GM18873 (cell line): ENCODE measurements at regions not wholly inside any gene's neighbourhood (a gene's known extent, or its start where the extent isn't known, plus 50 kb on each side); places are given as distances from the start of the nearest gene placed in this dataset.

Experiments used
- ATAC-seq: cut with Tn5 transposase; IDR thresholded peaks from one replicate; pipeline ENCODE4 v1.9.1; 2021; ENCODE audit warnings: mild to moderate bottlenecking, moderate library complexity, moderate number of reproducible peaks; ENCODE audit not compliant: unreplicated experiment, low FRiP score

DNA sequence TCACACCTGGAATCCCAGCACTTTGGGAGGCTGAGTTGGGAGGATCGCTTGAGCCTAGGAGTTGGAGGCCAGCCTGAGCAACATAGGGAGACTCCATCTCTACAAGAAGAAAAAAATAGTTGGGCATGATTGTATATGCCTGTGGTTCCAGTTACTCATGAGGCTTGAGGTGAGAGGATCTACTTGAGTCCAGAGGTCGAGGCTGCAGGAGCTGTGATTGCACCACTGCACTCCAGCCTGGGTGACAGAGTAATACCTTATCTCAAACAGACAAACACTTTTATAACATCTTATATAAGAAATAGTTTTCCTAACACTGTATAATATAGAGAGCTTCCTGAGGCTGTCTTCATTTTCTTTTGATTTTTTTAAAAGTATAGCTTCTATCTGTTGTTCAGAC lies 448.4 kb upstream of the COBL start:
- no peak for ATAC-seq

DNA sequence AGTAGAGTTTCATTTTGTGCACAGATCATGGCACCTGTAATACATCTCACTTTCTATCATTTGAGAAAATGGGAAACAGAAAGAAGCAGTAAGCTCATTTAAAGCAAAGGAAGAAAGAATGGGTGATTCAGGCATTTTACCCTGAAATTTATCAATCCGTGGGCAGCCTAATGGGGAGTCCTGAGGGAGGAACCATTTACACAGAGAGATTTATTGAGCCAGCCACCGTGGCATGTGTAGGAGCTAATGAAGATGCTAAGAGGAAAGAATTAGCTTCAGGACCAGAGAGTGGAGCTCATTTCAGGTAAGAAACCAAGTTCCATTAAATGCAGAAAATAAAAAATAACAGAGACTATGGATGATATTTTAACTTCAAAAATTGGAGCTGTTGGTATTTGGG lies 443.4 kb upstream of the COBL start:
- ATAC-seq, result no peak

DNA sequence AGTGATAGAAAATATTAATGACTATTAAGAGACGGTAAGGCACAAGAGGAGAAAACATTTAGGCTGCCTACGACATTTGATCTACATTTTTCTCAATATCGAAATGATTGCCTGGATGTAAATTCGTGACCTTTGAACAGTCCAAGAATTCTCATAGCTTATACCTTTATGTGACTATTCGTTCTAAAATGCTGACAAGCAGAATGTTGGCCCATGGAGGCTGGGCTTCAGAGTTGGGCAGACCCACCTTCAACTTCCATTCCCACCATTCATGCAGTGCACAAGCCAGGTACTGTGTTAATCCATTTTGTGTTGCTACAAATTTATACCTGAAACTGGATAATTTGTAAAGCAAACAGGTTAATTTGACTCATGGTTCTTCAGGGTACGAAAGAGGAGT lies 441.4 kb upstream of the COBL start:
- ATAC-seq, result no peak

DNA sequence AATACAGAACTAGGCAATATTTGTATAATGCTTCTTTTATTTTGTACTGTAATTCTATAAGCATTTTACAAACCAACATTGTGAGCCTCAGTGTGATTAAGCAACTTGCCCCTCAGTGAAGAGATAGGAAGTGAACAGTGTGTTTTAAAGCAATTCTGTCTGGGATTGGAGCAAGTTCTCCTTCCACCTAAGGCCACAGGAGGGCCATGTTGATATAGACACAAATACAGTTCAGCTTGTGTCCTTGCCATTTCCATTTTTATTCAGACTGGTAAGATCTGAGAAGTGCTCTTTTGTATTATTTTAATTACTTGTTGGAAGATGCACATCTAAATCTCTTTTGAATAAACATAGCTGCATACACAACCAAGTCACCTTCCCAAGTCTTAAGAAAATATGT lies 416.3 kb upstream of the COBL start:
- ATAC-seq, result no peak

DNA sequence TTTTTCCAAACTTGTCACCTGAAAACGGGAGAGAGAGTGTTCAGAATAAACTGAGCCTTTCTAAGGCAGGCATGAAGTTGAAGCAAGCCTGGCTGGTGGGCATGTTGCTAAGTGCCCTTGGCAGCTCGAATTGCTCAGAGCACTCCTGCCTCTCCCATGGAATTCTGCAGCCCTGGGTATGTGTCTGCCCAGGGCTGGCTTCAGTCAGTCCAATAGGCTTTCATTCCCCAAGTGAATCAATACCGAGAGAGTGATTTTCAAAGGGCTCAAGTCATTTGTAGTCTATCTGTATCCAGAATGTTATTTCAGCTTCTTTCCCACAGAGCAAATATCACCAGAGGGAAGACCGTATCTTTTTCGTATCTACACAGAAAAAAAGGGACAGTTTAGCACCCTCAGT lies 415.5 kb upstream of the COBL start:
- ATAC-seq, result no peak

DNA sequence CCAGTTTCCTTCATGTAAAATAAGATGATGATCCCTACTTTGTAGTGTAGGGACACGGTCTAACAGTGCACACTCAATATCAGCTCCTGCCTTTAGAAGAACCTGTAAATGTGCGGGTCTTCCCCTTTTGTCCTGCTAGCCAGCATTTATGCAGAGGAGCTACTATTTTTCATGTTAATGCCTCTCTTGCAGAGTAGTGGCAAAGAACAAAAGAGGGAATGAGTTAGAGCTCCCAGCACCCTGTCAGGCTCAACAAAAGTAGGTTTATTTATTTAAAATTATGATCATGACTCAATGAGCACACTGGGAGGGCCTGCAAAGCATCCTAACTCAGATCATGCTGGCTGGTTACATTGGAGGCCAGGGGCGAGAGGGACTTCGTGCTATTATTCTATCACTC lies 414.5 kb upstream of the COBL start:
- no peak for ATAC-seq

DNA sequence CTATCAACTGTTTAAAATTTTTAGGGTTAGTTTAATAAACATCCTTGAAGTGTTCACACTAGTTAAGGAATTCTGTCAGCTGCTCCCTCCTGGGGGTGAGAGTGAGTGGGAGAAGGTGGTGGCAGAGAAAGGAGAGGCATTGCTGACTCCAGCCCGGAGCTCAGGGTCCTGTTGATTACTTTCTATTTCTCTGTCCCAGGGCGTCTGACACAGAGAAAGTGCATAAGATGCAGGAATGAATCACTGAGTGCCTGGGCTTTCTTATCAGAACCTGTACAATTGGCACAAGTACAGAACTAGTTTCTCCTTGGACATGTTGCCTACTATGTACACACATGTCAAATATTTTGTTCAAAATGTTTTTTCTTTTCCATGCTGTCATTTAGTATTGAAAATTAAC lies 410.8 kb upstream of the COBL start:
- ATAC-seq, result no peak

DNA sequence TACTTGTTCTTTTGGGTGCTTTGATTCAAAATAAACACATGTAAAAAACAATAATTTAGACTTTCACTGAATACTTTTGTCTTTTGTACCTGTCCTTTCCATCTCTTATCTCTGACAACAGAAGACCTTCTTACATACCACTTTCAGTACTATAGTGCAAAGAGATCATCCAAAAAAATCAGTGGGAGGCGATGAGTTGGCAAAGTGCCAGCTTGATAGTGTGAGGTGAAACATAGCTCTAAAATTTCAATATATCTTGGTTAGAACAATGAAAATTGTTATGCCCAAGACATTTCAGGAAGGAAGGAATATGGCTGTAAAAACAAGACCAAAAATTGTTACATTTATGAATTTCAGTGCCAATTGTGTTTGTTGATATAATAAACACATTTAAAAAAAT lies 390.2 kb upstream of the COBL start:
- ATAC-seq, result no peak

DNA sequence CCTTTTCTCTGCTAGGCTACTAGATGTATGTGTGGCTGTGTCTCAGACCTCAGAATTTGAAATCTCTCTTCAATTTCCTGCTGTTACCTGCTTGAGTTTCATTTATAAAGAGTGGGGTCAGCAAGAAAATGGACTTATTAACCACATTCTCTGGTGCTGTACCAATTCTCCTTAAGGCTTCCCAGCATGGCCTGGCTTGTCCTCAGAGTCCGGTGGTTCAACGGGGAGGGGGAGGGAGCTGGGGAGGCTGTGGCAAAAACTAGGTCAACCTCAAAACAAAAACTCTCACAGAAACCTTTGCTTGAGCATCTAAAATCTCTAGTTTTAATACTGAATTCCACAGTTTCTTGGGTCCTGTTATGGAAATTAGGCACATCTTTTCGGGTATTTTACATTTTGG lies 389.1 kb upstream of the COBL start:
- no peak for ATAC-seq

DNA sequence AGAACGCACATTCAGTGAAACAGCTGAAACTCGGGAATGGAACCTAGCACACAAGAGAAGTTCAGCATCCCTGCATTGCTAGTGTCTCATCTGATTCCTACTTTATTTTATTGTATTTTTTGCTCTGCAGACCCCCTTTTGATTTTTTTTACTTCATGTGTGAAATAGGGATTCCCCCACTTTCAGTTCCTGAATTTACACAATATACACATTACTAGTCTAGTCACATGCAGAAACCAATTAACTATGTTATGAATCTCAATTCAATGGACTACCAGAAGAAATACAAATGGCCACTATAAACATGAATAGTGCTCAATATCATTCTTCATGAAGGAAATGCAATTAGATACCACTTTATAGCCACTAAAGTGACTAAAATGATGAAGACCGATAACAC lies 386.1 kb upstream of the COBL start:
- no peak for ATAC-seq

DNA sequence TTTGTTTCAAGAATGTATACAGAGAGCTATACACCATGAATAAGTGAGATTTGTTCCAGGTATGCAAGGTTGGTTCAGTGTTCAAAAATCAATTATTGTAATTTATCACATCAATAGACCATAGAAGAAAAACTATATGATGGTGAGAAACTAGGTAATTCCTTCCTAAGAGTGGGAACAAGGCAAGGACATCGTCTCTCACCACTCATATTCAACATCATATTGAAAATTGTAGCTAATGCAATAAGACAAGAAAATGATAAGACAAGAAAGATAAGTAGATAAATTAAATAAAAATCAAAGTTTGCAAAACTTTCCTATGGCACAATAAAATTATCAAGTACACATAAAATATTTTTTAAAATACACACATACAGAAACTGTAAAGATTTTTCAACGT lies 385.3 kb upstream of the COBL start:
- no peak for ATAC-seq

DNA sequence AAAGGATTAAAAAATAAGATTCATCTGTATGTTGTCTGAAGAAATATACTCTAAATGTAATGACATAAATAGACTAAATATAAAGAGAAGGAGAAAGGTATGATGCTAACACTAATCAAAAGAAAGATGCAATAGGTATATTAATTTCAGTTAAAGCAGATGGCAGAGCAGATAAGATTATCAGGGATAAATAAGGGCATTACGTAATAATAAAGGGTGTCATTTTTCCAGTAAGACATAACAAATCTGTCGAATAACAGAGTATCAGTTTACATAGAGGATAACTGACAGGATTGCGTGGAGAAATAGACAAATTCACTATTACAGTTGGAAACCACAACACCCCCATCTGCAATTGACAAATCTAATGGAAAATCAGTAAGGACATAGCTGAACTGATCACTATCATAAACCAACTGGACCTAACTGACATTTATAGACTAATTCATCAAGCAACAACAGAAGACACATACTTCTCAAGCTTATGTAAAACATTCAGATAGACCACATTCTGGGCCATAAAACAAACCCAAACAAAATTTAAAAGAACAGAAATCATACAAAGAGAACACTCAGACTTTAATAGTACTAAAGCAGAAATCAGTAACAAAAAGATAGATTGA lies 384.1 kb upstream of the COBL start:
- ATAC-seq, result no peak

DNA sequence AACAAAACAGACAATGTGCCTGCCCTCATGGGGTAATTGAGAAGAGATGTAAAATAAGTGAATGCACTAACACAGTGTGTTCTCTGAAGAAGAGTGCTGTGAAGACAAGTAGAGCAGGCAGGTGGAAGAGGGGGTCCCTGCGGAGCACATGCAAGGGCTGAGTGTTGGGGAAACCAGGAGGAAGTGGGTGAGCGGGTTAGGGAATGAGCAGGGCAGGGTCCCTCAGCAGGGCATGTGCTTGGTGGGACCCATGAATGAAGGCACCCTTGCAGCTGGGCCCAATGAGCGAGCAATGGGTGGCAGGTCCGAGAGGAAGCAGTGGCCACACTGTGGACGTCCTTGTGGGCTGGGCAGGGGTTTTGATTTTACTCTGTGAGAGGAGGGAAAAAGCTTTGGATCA lies 376.6 kb upstream of the COBL start:
- no peak for ATAC-seq

DNA sequence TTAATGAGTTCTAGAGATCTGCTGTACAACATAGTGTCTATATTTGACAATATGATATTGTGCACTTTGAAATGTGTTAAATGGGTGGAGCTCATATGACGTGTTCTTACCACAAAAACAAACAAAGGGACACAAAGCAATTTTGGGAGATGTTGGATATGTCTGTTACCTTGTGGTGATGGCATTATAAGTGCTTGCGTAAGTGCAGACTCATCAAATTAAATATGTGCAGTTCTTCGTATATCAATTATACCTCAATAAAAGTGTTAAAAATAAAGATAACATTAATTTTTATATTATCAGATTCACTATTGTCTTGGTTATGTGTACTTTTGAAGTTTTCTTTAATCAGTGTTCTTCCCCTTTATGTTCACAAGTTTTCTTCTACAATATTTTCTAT lies 372.9 kb upstream of the COBL start:
- no peak for ATAC-seq

DNA sequence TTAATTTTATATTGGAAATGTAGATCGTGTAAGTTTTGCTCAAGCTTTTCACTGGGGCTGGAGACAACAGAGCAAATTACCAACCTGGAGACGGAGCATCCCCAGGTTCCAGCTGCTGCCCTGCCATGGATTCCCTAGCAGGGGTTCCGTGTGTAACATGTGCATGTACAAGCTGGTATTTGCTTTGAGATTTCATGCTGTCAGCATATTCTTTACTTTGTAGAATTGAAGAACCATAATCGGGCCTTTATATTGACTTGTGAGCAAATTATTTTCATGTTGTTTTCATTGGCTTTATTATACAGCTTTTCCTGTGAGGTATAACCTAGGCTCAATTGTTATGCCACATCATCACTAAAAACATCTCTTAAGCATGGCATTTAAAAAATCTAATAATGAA lies 369.2 kb upstream of the COBL start:
- ATAC-seq, result no peak

DNA sequence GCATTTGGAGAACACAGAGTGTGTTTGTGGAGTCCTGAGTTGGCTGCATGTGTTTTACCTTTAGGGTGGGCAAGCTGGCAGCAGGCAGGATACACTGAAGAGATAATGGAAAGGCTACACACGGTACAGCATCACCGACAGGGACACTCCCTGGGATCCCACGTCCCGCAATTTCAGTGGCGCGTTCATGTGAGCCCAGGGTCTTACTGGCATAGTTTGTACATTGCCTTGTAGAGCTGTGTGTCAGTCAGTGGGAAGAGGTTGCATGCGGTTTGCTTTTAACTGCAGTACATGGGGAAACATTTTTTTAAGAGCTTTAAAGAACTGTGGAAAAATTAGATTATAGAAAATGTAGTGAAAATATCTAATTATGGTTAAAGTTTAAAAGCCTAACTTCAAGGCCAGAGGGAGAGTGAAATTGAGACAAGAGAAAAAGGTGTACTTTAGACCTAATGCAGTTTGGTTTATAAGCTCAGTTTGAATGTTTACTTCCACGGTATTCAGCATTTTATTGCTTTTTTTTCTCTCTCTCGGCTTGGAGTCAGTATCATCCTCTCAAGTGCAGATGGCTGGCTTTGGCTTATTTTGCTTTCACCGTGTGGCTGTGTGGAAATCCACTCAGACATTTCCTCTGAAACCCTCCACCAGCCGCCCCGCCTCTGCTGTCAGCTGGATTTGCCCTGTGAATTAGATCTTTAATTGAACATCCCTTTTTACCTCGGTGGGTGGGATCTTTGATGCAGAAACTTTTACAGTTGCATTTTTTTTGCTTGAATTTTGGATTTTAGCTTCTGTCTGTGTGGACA lies 364.2 kb upstream of the COBL start:
- no peak for ATAC-seq

DNA sequence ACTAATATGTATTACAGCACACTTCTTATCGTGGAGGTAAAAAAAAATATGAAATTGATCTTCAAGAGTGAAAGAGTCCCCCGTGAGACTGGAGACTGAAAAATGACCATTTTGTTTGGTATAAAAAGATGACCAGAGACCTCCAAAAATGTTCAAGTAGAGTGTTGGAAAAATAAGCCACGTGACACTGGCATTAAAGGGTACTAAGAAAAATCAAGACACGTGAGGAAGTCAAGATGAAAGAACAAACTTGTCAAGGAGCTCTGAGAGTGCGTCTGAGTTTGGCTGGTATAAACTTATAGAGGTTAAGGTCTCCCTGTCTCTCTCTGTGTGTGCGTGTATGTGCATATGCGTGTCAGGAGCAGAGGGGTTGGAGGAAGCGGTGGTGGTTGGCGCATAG lies 362.7 kb upstream of the COBL start:
- ATAC-seq, result no peak

DNA sequence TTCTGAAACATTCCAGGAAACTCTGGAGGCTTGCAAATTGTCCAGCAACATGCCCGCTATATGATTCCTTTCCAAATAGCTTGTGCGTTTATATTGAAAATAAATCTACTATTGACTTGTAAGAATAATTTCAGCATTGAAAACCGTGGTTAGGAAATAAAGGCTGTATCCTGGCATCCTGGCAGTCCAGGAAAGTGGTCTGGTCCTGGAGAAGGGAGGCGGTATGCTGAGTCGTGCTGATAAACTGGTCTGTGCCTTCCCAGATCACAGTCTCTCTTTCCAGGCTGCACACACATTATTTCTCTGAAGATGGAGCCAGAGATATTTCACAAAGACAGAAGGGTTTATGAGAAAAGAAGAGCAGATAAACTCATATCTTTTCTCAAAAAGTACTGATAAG lies 350.1 kb upstream of the COBL start:
- ATAC-seq, result no peak

DNA sequence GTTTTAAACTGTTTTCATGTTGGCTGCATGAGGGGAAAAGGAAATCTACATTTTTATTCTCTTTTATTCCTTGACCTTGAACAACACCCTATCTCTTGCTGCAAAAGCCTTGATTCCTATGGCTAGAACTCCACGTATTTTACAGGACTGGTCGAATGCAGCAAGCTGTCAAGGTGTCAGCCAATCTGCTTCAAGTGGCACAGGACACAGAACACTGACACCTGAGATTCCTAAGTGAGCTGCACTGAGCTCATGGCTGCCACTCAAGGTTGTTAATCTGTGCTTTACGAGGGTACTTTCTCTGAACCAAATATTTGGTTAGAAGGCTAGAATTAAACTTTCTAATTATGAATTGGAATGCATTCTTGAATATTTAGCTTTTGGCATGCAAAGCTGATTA lies 349.7 kb upstream of the COBL start:
- no peak for ATAC-seq

DNA sequence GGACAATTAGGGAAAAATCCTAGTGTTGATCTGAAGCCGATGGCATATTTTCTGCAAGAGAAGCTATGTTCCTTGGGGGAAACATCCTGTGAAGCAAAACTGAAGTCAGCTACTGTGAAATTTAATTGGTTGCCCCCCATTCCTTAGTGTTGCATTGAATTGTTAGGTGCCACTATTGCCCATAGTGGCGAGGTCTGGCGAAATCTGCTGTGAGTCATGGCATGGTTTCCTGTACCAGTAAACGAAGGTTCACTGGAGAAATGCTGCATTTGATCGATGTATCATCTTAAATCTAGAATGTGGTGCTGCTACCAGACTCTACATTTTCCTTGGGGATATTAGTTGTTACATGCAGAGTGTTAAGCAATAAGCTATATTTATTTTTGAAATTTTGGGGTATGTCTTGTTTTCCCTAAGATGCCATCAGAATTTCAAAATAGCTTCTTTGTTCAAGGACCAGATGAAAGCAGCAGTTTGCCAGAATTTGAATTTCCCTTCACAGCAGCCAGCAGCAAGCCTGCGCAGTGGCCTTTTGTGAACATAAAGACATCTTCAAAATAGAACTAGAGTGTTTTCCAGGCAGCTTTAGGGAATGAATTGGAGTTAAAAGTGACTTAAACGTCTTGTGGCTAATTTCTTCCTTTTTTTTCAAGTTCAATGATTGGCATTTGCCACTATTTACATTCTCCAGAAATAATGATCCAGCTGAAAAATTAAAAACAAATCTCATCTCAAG lies 348.6 kb upstream of the COBL start:
- ATAC-seq, result no peak

DNA sequence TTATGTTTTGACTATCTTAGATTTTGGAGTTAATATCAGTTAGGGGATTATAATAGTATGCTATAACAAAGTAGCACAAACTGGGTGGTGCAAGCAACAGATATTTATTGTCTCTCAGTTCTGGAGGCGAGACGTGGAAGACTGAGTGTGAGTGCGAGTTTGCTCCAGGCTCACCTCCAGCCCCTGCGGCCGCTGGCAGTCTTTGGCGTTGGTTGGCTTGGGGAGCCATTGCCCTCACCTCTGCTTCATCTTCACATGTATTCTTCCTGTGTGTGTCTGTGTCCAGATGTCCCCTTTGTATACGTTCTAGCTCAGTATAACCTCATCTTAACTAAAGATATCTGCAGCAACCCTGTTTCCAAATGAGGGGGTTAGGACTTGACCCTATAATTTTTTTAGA lies 343.9 kb upstream of the COBL start:
- ATAC-seq, result no peak

DNA sequence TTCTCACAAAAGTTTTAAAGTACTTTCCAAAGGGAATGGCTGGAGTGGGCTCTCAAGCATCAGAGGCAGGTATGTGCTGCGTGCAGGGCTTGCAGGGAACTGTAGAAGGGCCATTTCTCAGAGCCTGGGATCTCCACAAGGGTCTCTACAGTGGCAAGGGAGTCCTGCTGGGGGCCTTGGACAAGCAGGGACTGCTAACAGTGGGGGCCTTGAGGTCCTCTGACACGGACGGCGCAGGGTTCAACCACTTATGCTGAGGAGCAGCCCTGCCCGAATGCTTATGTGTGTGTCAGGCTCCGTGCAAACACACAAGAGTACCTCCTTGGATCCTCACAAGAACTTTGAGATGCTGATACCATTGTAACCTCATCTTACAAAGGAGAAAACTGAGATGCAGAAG lies 342.1 kb upstream of the COBL start:
- ATAC-seq, result no peak
